Ovary (tissue), 3 donors: ENCODE measurements at regions not wholly inside any gene's neighbourhood (a gene's known extent, or its start where the extent isn't known, plus 50 kb on each side); places are given as distances from the start of the nearest gene placed in this dataset.
"Not testable (repeated sequence)": the region's sequence is repeated elsewhere in the genome, so short reads cannot be mapped to it uniquely, and the experiment has no call there.

Experiments used
- POLR2A ChIP-seq: fragments of 450-650 bp; IDR thresholded peaks from one replicate; pipeline ENCODE4 v1.6.1; 2017; ENCODE audit warnings: antibody characterized with exemption, mild to moderate bottlenecking, moderate library complexity
- TF ChIP-seq, protein P1 (sequence below), 3 donors: fragments of 450-650 bp in 2 of 3; fragments of 200-600 bp in 1 of 3; IDR thresholded peaks; one replicate each; pipeline versions ENCODE4 v1.5.1 to v1.8.0; 2016 to 2022; ENCODE audit warnings: antibody characterized with exemption in 3 of 3, mild to moderate bottlenecking in 1 of 3
- donor health status: DM: no; HTN: no; CAD: no.

- TF ChIP-seq, protein P1, sequence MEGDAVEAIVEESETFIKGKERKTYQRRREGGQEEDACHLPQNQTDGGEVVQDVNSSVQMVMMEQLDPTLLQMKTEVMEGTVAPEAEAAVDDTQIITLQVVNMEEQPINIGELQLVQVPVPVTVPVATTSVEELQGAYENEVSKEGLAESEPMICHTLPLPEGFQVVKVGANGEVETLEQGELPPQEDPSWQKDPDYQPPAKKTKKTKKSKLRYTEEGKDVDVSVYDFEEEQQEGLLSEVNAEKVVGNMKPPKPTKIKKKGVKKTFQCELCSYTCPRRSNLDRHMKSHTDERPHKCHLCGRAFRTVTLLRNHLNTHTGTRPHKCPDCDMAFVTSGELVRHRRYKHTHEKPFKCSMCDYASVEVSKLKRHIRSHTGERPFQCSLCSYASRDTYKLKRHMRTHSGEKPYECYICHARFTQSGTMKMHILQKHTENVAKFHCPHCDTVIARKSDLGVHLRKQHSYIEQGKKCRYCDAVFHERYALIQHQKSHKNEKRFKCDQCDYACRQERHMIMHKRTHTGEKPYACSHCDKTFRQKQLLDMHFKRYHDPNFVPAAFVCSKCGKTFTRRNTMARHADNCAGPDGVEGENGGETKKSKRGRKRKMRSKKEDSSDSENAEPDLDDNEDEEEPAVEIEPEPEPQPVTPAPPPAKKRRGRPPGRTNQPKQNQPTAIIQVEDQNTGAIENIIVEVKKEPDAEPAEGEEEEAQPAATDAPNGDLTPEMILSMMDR (IDR thresholded peaks at IDR 0.05), result not testable (repeated sequence)
- not testable (repeated sequence) for TF ChIP-seq POLR2A
Observed at GRCh38 chr21:6553505-6554376, 3967.6 kb upstream of the TPTE start.
